Calu3 (cell line): ENCODE measurements at regions not wholly inside any gene's neighbourhood (a gene's known extent, or its start where the extent isn't known, plus 50 kb on each side); places are given as distances from the start of the nearest gene placed in this dataset.

Experiments
- BruUV-seq: library from RNA; stranded (reverse); fragments of 400-500 nt; replicated peaks from 2 replicates; lab custom pipeline; 2021; lab: Mats Ljungman, UMichigan
- CTCF ChIA-PET: fragments of 300-600 bp; sonication (Branson Sonifier 250); formaldehyde crosslinking; loops from one replicate; lab custom pipeline; 2022; ENCODE audit warnings: antibody characterized with exemption; lab: Charles Lee
- DNase-seq: peaks from one replicate; pipeline ENCODE4 v3.0.0; 2022
- H3K27ac Mint-ChIP-seq: one replicate; pipeline ENCODE4 v1.8.0; 2022; ENCODE audit warnings: mixed read lengths; ENCODE audit not compliant: unreplicated experiment
- H3K27me3 Mint-ChIP-seq: one replicate; pipeline ENCODE4 v1.8.0; 2022; ENCODE audit warnings: mixed read lengths; ENCODE audit not compliant: unreplicated experiment
- H3K36me3 Mint-ChIP-seq: one replicate; pipeline ENCODE4 v1.8.0; 2022; ENCODE audit warnings: mild to moderate bottlenecking, moderate library complexity, mixed read lengths; ENCODE audit not compliant: insufficient read depth, unreplicated experiment
- H3K4me1 Mint-ChIP-seq: one replicate; pipeline ENCODE4 v1.8.0; 2022; ENCODE audit warnings: mild to moderate bottlenecking, low read depth, mixed read lengths; ENCODE audit not compliant: unreplicated experiment
- H3K4me3 Mint-ChIP-seq: one replicate; pipeline ENCODE4 v1.8.0; 2022; ENCODE audit warnings: mild to moderate bottlenecking, low read depth, moderate library complexity, mixed read lengths; ENCODE audit not compliant: unreplicated experiment
- H3K9me3 Mint-ChIP-seq: one replicate; pipeline ENCODE4 v1.8.0; 2022; ENCODE audit warnings: low read depth, mixed read lengths; ENCODE audit not compliant: unreplicated experiment
- CTCF ChIP-seq: fragments of 200-600 bp; IDR thresholded peaks from one replicate; pipeline ENCODE4 v1.8.0; 2022; ENCODE audit warnings: antibody characterized with exemption; ENCODE audit not compliant: unreplicated experiment
- intact Hi-C: fragments of 100-400 bp; cut with micrococcal nuclease; formaldehyde crosslinking; loops from one replicate; pipeline ENCODE4 v1.10.0; 2022; ENCODE audit not compliant: unreplicated experiment

- no peaks in the 10 kb centered on the region for H3K36me3 Mint-ChIP-seq
- intact Hi-C loops, result no loop called here
Observed at GRCh38 chr20:52577696-52578095, 386.1 kb upstream of the ZFP64 start.

GRCh38 chr20:52572687-52573086, 381.1 kb upstream of the ZFP64 start:
- no peak for DNase-seq
- no peaks in the 10 kb centered on the region for H3K36me3 Mint-ChIP-seq
- CTCF ChIA-PET, result no interaction called here
- BruUV-seq, result no TSS peak
- no peak for TF ChIP-seq CTCF
- no peaks in the 10 kb centered on the region for H3K27me3 Mint-ChIP-seq
- intact Hi-C loops, result no loop called here
- no peak overlapping the region for H3K27ac Mint-ChIP-seq
- no peaks in the 10 kb centered on the region for H3K4me1 Mint-ChIP-seq
- H3K9me3 Mint-ChIP-seq, result peaks cover 20% of the 10 kb centered on the region
- H3K4me3 Mint-ChIP-seq, result no peak overlapping the region

More at GRCh38 chr20:52577696-52578095, 386.1 kb upstream of the ZFP64 start:
- H3K27me3 Mint-ChIP-seq, result no peaks in the 10 kb centered on the region
- no peak for TF ChIP-seq CTCF
- no peak for DNase-seq
- H3K4me3 Mint-ChIP-seq, result no peak overlapping the region
- peaks cover 28% of the 10 kb centered on the region for H3K9me3 Mint-ChIP-seq
- CTCF ChIA-PET, result no interaction called here
- BruUV-seq, result no TSS peak
- no peaks in the 10 kb centered on the region for H3K4me1 Mint-ChIP-seq
- no peak overlapping the region for H3K27ac Mint-ChIP-seq

GRCh38 chr20:52569201-52569600, 377.6 kb upstream of the ZFP64 start:
- TF ChIP-seq CTCF, result no peak
- CTCF ChIA-PET, result no interaction called here
- BruUV-seq, result no TSS peak
- H3K27ac Mint-ChIP-seq, result no peak overlapping the region
- H3K4me3 Mint-ChIP-seq, result no peak overlapping the region
- H3K27me3 Mint-ChIP-seq, result no peaks in the 10 kb centered on the region
- H3K9me3 Mint-ChIP-seq, result peaks cover 14% of the 10 kb centered on the region
- H3K36me3 Mint-ChIP-seq, result no peaks in the 10 kb centered on the region
- no peaks in the 10 kb centered on the region for H3K4me1 Mint-ChIP-seq
- intact Hi-C loops, result no loop called here
- no peak for DNase-seq

- Mint-ChIP-seq H3K4me1 (no peaks in the 10 kb centered on the region), H3K27ac (no peak overlapping the region), H3K27me3 (no peaks in the 10 kb centered on the region), H3K36me3 (no peaks in the 10 kb centered on the region), H3K4me3 (no peak overlapping the region), H3K9me3 (peaks cover 10% of the 10 kb centered on the region)
- DNase-seq, result no peak
- CTCF ChIA-PET, result no interaction called here
- TF ChIP-seq CTCF, result no peak
- BruUV-seq, result no TSS peak
- intact Hi-C loops, result no loop called here
Observed at GRCh38 chr20:52565614-52566013, 374.0 kb upstream of the ZFP64 start.
